Keratinocyte (primary cell): ENCODE measurements at regions not wholly inside any gene's neighbourhood (a gene's known extent, or its start where the extent isn't known, plus 50 kb on each side); places are given as distances from the start of the nearest gene placed in this dataset.

Source experiments
- CTCF ChIP-seq, 3 experiments: IDR thresholded peaks in 1 of 3; conservative IDR thresholded peaks in 1 of 3; optimal IDR thresholded peaks in 1 of 3; 2 replicates in 2 of 3; 3 replicates in 1 of 3; pipeline versions ENCODE3 to v1.5.1; 2011; ENCODE audit warnings: low read length in 3 of 3, mild to moderate bottlenecking in 3 of 3, moderate library complexity in 2 of 3, control low read depth in 1 of 3, inconsistent platforms in 1 of 3; ENCODE audit not compliant: insufficient read depth in 2 of 3; ENCODE audit errors: extremely low read depth in 1 of 3
- EZH2 ChIP-seq: IDR thresholded peaks from one replicate; pipeline ENCODE4 v1.6.1; 2012; ENCODE audit warnings: inconsistent platforms, mild to moderate bottlenecking, low read length, moderate library complexity

GRCh38 chr11:120020981-120021380 lies 116.9 kb downstream of the TRIM29 start:
- TF ChIP-seq CTCF (optimal IDR thresholded peaks at IDR 0.05 in 1 of 3, IDR thresholded peaks at IDR 0.05 in 1 of 3, conservative IDR thresholded peaks at IDR 0.05 in 1 of 3; ENCODE audit: extremely low read depth in 1 of 3, insufficient read depth in 2 of 3, low read length in 3 of 3) (no peak), EZH2 (no peak)
